GM19328 (cell line): ENCODE measurements at regions not wholly inside any gene's neighbourhood (a gene's known extent, or its start where the extent isn't known, plus 50 kb on each side); places are given as distances from the start of the nearest gene placed in this dataset.

Experiments used
- ATAC-seq: cut with Tn5 transposase; IDR thresholded peaks from one replicate; pipeline ENCODE4 v1.9.1; 2021; ENCODE audit warnings: mild to moderate bottlenecking, moderate library complexity; ENCODE audit not compliant: unreplicated experiment

- no peak for ATAC-seq
These were observed 1367.3 kb upstream of the TMEFF2 start for GRCh38 chr2:193562031-193562430.

GRCh38 chr2:193561054-193561453 is 1366.3 kb upstream of the TMEFF2 start:
- no peak for ATAC-seq

DNA sequence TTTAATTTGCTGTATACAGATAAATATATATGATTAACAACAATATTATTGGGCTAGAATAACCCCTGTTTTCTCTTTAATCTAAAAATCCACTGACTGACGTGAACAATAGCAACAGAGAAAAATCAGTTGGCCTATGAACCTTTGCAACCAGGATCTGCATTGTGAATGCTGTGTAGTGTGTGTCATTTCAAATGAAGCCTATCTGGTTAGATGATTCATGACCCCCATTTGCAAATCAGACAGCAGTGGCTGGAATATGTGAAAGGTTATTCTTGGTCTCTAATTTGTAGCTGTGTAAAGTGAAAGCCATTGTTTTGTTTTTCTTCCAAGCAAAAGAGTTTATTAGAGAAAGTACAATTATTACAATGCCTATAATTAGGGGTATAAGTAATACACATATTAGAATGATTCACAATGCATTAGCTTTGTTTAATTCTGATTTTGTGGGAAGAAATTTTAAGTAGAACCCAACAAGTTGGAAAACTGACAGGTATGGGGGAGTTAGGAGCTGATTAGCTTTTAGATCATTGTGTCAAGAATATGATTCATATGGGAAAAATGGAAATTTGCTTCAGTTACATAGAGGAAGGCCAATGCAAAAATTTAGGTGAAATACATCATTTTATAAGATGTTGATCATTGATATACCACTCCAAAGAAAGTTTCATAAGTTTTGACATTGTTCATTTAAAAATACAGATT is 1362.2 kb upstream of the TMEFF2 start:
- no peak for ATAC-seq

- ATAC-seq: no peak
These were observed 1354.9 kb upstream of the TMEFF2 start for GRCh38 chr2:193549661-193550060.

GRCh38 chr2:193542762-193543161 is 1348.0 kb upstream of the TMEFF2 start:
- no peak for ATAC-seq

DNA sequence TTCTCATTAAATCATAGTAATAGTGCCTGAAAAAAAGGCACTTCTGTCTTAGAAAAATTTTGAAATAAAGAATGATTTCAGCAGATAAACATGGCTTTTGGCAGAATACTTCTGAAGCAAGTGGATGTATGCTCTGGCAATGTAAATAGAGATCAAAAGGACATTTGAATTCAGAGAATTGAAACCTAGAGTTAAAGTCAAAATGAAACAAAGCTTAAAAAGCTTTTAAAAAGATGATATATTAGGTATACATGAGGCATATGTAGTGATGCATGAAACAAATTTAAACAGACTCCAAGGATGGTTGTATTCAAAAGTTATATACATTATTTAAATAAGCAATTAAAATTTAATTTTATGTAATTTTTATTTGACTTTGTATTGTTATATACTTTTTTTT is 1344.5 kb upstream of the TMEFF2 start:
- ATAC-seq: peak; percentile 79

DNA sequence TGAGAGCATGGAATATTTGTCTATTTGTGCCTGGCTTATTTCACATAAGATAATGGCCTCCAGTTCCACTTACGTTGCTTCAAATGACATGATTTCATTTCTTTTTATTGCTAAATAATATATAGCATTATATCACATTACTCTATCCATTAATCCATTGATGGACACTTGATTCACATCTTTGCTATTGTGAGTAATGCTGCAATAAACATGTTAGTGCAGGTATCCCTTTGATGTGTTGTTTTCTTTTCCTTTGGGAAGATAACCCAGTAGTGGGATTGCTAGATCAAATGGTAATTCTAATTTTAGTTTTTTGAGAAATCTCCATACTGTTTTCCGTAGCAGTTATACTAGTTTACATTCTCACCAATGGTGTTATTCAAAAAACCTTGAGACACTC is 1343.3 kb upstream of the TMEFF2 start:
- ATAC-seq: no peak

DNA sequence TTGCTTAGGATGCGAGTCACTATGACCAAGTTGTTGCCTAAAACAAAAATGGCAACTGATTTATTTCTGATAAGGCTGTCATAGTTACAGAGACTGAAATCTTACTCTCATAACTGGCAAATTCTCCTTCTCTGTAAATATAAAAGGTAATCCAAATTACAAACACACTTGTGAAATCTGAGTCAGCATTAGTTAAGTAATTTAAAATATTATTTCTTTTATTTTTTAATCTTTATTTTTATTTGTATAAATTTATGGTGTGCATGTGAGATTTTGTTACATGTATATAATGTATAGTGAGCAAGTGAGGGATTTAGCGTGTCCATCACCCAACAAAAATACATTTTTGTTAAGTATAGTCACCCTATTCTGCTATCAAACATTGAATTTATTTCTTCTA is 1342.8 kb upstream of the TMEFF2 start:
- ATAC-seq: no peak

DNA sequence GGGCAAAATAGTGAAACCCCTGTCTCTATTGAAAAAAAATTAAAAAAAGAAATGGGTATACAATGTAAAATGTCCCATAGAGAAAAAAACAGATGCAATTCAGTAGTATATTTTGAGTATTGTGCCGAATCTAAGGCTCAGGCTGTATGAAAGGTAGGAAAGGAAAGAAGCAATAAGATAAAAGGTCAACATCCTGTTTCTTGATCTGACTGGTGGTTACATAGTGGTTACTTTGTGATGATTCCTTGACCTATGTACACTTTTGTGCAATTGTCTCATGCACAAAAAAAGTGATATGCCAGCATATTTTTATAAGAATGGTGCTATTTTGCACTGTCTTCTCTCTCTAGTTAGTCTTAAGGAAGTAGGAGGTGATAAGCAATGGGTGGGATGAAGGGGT is 1333.7 kb upstream of the TMEFF2 start:
- ATAC-seq: no peak

DNA sequence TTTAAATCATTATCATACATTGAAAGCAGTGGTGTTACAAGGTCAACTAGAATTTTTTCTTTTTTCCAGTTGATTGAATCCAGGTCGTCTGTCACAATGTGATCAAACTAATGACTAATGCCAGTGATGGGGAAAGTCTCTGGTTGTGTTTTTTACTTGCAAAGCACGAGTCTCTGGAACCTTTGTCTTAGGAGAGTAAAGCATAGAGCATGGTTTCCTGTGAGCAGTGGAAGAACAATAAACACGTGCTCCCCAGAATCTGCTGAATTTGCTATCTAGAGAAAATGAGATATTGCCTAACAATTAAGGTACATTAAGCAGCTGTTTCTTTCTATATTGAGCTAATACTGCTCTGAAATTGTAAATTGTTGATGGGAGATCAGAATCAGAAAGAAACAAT is 1332.4 kb upstream of the TMEFF2 start:
- ATAC-seq: no peak

GRCh38 chr2:193523662-193524061 is 1328.9 kb upstream of the TMEFF2 start:
- ATAC-seq: no peak

DNA sequence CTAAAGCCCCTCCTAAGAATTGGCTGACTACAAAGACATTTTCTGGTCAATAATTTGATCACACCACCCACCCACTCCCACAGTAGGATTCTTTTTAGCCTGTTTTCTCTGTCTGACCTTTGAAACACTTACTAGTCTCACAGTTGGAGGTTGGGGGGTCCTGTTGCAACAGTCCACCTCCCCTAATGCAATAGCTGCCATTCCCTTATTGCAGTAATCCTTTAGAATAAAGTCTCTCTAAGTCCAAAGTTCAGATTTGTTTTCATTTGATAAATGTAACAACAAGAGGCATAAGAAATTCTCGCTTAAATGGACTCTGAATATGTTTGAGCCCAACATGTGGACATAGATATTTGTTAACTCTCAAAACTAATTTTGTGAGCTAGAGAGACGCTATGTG is 1326.8 kb upstream of the TMEFF2 start:
- no peak for ATAC-seq

DNA sequence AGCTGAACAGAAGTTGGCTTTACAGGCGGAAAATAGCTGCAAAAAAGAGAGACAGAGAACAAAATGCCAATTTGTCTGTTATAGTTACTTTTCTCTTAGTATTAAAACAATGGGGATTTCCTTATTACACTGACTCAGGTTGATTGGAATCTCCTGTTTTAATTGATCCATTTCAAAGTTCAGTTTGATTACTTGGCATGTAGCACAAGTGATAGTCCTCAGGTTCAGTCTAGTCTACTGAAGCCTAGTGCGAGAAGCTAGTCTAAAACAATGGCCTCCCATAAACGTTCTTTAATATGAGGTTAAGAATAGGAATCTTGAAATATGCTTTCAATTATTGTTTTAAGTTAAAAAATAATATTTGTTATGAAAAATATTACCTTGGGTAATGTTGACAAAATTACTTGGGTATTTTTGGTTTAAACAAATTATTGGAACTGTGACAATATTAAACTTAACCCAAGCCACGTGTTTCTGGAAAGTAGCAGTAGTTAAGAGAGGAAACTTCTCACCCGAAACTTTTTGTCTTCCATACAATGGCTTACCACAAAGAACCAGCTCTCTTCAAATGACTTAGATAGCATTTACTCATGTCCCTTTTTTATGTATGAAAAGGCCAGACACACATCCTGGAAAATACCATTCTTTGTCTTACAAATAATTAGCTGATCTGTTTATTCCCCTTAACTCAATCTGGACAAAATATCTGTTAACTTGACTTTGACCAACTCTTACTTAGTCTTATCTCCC is 1326.2 kb upstream of the TMEFF2 start:
- ATAC-seq: no peak

GRCh38 chr2:193518041-193518817 is 1323.5 kb upstream of the TMEFF2 start:
- no peak for ATAC-seq

DNA sequence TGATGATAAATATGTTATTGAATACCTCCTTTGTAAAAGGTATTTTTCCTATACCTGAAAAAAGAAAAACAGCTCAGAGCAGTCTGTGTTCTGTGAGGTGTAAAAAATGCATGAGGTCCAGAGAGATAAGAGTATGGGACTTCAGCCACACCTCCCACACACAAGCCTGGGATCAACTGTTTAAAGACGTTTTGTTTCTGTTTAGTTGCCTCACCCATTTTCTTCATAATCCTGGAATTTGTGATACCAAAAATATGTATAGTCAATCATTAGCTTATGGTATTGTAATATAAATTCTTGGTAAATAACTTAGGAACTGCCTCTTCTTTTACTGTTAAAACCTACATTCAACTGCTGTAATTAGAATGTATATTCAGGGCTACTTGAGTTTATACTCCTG is 1322.9 kb upstream of the TMEFF2 start:
- ATAC-seq: no peak

GRCh38 chr2:193506035-193506434 is 1311.3 kb upstream of the TMEFF2 start:
- no peak for ATAC-seq

GRCh38 chr2:193505620-193506019 is 1310.9 kb upstream of the TMEFF2 start:
- ATAC-seq: no peak

DNA sequence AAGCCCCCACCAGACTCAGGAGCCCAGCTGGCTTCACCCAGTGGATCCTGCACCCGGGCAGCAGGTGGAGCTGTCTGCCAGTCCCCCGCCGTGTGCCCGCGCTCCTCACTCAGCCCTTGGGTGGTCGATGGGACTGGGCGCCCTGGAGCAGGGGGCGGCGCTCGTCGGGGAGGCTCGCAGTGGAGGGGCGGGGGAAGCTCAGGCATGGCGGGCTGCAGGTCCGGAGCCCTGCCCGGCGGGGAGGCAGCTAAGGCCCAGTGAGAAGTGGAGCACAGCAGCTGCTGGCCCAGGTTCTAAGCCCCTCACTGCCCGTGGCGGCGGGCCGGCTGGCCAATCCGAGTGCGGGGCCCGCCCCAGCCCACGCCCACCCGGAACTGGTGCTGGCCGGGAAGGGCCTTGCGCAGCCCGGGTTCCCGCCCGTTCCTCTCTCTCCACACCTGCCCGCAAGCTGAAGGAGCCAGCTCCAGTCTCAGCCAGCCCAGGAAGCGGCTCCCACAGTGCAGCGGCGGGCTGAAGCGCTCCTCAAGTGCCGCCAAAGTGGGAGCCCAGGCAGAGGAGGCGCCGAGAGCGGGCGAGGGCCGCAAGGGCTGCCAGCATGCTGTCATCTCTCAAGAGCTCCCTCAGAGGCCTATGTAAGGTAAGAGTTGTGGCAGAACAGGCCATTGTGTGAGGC is 1307.8 kb upstream of the TMEFF2 start:
- ATAC-seq: no peak

DNA sequence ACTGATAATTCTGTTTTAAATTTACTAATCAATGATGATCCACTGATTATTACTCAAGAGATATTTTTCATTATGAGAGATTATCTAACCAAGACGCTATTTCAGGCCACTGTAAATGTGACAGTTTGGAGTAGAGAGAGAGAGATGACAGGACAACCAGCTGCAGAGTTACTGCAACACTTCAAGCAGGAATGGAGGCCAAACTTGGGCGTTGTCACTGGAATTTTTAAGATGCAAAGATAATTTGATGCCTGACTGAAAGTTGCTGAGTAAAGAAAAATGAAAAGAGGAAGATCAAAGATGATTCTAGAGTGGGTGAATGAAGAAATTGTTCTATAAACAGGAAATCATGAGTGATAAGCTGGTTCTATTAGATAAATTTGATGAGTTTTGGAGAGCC is 1302.1 kb upstream of the TMEFF2 start:
- no peak for ATAC-seq

- ATAC-seq: peak; percentile 99
These were observed 1287.8 kb upstream of the TMEFF2 start for GRCh38 chr2:193482557-193482956.

GRCh38 chr2:193480187-193480586 is 1285.5 kb upstream of the TMEFF2 start:
- no peak for ATAC-seq
